GM18858 (cell line): ENCODE measurements at regions not wholly inside any gene's neighbourhood (a gene's known extent, or its start where the extent isn't known, plus 50 kb on each side); places are given as distances from the start of the nearest gene placed in this dataset.

ENCODE experiments used
- ATAC-seq: cut with Tn5 transposase; IDR thresholded peaks from one replicate; pipeline ENCODE4 v1.9.1; 2021; ENCODE audit not compliant: unreplicated experiment

GRCh38 chr11:30089921-30090320 is 73.1 kb upstream of the KCNA4 start:
- ATAC-seq, result no peak

- ATAC-seq, result no peak
These were observed 74.4 kb upstream of the KCNA4 start for GRCh38 chr11:30091246-30091645.

GRCh38 chr11:30091737-30092136 is 74.9 kb upstream of the KCNA4 start:
- no peak for ATAC-seq

- no peak for ATAC-seq
These were observed 75.7 kb upstream of the KCNA4 start for GRCh38 chr11:30092518-30092917.

- no peak for ATAC-seq
These were observed 83.7 kb upstream of the KCNA4 start for GRCh38 chr11:30100495-30100894.

GRCh38 chr11:30106222-30107181 is 89.7 kb upstream of the KCNA4 start:
- ATAC-seq, result no peak

GRCh38 chr11:30107899-30108298 is 91.1 kb upstream of the KCNA4 start:
- no peak for ATAC-seq

- ATAC-seq, result no peak
These were observed 92.9 kb upstream of the KCNA4 start for GRCh38 chr11:30109774-30110173.

- ATAC-seq, result no peak
These were observed 93.9 kb upstream of the KCNA4 start for GRCh38 chr11:30110691-30111090.

GRCh38 chr11:30111786-30112185 is 95.0 kb upstream of the KCNA4 start:
- no peak for ATAC-seq

- no peak for ATAC-seq
These were observed 96.6 kb upstream of the KCNA4 start for GRCh38 chr11:30113326-30113898.

- ATAC-seq, result no peak
These were observed 99.7 kb upstream of the KCNA4 start for GRCh38 chr11:30116512-30116911.

- no peak for ATAC-seq
These were observed 103.3 kb upstream of the KCNA4 start for GRCh38 chr11:30120045-30120589.

- no peak for ATAC-seq
These were observed 105.4 kb upstream of the FSHB start for GRCh38 chr11:30125456-30125855.

GRCh38 chr11:30128269-30128932 is 102.4 kb upstream of the FSHB start:
- no peak for ATAC-seq

- no peak for ATAC-seq
These were observed 99.3 kb upstream of the FSHB start for GRCh38 chr11:30131535-30131934.

- ATAC-seq, result no peak
These were observed 97.5 kb upstream of the FSHB start for GRCh38 chr11:30133281-30133680.

- ATAC-seq, result peak; percentile 71
These were observed 87.6 kb upstream of the FSHB start for GRCh38 chr11:30143098-30143705.

- ATAC-seq, result no peak
These were observed 83.5 kb upstream of the FSHB start for GRCh38 chr11:30147293-30147692.

- no peak for ATAC-seq
These were observed 80.8 kb upstream of the FSHB start for GRCh38 chr11:30149998-30150397.

GRCh38 chr11:30150425-30150824 is 80.4 kb upstream of the FSHB start:
- no peak for ATAC-seq
